ENCODE measurements at regions not wholly inside any gene's neighbourhood (a gene's known extent, or its start where the extent isn't known, plus 50 kb on each side); places are given as distances from the start of the nearest gene placed in this dataset.

GRCh38 chr9:90420211-90420610 lies 222.4 kb downstream of the DIRAS2 start:
- DNase-seq (ENCODE audit: extremely low read depth in 1 of 2, low read depth in 1 of 2) = no peak

- no peak for DNase-seq (ENCODE audit: extremely low read depth in 1 of 2, low read depth in 1 of 2)
Measured at GRCh38 chr9:90420768-90421513, 221.7 kb downstream of the DIRAS2 start.

DNA sequence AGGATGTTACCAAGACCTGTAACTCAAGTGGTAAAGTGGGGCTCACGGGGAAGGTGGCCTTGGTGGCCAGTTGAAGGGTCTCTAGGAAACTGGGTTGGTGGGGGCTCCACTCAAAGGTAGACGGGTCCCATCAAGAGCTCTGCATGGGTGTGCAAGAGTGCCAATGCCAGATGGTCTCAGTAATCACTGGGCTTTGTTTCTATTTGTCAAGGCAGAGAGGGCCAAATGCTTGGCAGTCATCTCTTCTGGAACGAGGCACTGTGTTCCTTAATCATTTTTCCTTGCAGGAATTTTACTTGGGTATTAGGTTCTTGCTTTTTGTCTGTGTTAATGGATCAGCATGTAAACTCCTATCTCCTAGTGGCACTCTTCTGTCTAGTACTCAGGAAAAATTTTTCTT lies 220.8 kb downstream of the DIRAS2 start:
- no peak for DNase-seq (ENCODE audit: extremely low read depth in 1 of 2, low read depth in 1 of 2)

DNA sequence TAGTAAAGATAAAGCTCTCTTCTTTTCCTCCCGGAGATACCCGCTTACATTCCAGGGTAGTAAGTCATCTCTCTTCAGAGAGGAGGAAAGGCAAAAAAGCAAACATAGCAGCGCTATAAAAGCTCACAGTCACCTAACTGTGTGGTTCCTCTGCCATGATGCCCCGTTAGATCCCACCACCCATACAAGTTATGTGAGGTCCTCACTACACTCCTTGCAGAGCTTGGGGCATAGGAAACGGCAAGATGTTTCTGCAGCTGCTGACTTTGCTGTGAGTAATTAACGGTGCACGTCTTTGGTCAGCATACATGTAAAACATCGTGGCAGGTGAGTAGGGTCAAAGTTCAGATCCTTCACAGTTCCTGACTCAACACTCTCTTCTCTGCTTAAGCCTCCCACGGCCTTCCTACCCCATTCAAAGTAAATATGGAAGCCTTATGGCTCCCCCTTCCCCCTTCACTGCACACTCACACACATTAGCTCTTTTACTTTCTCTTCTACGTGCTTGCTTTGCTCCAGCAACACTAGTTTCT lies 218.9 kb downstream of the DIRAS2 start:
- no peak for DNase-seq (ENCODE audit: extremely low read depth in 1 of 2, low read depth in 1 of 2)

DNA sequence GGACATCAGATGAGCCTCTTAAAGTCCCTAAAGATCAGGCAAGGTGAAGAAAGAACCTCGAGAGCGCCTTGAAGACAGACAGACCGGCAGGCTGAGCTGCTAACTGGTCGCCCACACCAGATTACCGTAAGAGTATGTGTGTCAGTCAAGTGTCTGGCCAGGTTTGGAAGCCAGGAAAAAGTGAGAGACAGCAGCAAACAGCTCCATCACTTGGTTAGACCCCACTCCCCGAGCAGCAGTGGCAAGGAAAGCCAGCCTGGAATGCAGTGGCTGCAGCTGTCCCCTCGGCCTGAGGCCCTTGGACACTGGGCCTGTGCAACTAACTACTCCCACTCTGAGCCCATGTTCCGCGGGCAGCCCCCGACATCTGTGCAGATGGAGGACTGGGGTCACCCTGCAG lies 214.1 kb downstream of the DIRAS2 start:
- no peak for DNase-seq (ENCODE audit: extremely low read depth in 1 of 2, low read depth in 1 of 2)

- DNase-seq (ENCODE audit: extremely low read depth in 1 of 2, low read depth in 1 of 2) = no peak
Measured at GRCh38 chr9:90432951-90433350, 209.7 kb downstream of the DIRAS2 start.

DNA sequence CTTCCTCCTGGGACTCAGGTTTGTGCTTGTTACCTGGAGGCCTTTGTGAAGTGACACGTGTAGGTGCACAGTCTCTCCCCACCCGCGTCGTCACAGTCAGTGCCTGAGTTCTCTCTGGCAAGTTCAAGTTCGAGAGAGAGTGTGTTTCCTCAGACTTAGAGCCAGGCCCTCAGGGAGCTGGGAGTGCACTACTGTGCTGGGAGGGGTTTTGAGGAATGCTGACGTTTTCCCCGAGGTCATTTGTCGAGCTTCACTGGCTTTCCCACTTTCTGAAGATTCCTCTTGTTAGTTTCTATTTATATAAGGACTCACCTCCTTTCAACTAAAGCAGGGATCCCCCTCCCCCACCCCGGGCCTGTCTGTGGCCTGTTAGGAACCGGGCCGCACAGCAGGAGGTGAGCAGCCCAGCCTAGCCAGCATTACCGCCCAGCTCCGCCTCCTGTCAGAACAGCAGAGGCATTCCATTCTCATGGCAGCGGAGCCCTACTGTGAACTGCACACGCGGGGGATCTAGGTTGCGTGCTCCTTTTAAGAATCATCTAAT lies 209.2 kb downstream of the DIRAS2 start:
- DNase-seq (ENCODE audit: extremely low read depth in 1 of 2, low read depth in 1 of 2) = no peak

DNA sequence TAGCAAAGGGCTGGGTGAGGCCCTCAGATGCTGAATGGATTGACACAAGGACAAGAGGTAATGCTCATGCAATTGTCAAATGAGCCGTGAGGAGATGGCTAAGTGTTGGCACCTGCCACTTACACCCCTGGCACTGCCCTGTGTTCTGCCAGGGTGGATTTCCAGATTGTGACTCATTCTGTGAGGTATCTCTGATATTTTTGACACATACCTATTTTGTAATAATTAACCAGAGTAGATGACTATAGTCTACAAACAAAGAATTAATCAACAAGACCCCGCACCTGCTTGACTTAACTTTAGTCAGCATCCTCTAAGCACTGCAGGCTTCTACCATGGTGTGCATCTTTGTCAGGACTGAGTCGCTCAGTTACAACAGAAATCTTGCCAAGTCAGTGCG lies 200.8 kb downstream of the DIRAS2 start:
- no peak for DNase-seq (ENCODE audit: extremely low read depth in 1 of 2, low read depth in 1 of 2)

DNA sequence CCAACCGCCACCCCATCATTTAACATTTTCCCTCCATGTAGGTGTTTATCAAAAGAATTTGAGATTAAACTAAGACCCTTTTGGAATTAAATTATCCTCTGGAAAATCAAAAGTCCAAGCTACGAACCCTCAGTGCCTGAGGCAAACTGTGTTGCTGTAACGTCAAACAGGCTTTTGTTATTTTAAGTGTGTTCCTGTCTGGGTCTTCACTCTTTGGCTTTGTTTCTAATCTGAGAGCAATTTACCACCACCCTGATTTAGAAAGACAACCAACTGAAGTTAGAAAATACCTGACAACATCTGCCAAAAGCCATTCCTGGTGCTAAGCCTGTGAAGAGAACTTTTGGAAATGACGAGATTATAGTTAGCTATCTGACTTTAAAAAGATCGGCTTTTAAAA lies 199.9 kb downstream of the DIRAS2 start:
- DNase-seq (ENCODE audit: extremely low read depth in 1 of 2, low read depth in 1 of 2) = no peak

DNA sequence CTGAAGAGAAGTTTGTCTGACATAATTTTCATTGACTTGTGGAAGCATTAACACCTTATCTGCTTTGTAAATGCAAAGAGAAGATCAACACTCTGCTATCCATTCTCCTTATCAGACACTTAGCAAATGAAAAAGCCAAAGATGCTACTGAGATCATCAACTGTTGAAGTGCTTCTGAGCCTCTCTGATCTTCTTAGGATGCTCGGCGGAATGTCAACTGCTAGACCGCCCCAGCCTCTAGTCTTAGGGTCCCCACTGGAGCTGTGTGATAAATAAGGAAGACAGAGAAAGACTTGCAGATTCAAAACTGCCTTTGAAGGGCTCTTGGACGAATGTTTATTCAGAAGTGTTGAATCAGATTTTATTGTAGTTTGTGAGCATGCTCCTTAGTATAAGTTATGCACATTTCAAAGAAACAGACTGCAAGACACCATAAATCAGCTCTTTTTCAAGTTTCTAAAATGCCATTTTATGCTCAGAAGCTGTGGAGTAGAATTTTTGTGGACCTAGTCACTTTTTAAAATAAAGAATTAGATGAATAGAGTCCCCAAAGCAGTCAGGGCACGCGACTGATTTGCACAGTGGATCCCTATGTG lies 197.9 kb downstream of the DIRAS2 start:
- DNase-seq (ENCODE audit: extremely low read depth in 1 of 2, low read depth in 1 of 2) = no peak

DNA sequence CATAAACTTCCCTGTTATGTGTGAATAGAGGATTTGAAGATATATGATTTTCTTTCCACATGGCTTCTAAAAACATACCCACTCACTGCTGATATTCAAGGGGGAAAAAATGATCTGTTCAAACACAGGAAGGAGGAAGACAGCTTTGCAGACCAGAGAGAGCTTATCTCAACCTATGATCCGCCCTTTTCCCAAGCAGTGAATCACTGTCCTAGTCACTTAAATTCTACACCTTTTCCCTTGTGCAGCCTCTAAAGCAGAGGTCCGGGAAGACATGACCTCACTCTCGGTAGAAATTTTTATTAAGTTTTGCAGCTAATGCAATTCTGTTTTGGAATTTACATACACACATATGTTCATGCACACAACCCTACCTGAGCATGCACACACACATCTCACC lies 197.2 kb downstream of the DIRAS2 start:
- no peak for DNase-seq (ENCODE audit: extremely low read depth in 1 of 2, low read depth in 1 of 2)

- no peak for DNase-seq (ENCODE audit: extremely low read depth in 1 of 2, low read depth in 1 of 2)
Measured at GRCh38 chr9:90446200-90446948, 196.2 kb downstream of the DIRAS2 start.

- DNase-seq (ENCODE audit: extremely low read depth in 1 of 2, low read depth in 1 of 2) = no peak
Measured at GRCh38 chr9:90447773-90448172, 194.9 kb downstream of the DIRAS2 start.

GRCh38 chr9:90449213-90449925 lies 193.3 kb downstream of the DIRAS2 start:
- DNase-seq (ENCODE audit: extremely low read depth in 1 of 2, low read depth in 1 of 2) = no peak

DNA sequence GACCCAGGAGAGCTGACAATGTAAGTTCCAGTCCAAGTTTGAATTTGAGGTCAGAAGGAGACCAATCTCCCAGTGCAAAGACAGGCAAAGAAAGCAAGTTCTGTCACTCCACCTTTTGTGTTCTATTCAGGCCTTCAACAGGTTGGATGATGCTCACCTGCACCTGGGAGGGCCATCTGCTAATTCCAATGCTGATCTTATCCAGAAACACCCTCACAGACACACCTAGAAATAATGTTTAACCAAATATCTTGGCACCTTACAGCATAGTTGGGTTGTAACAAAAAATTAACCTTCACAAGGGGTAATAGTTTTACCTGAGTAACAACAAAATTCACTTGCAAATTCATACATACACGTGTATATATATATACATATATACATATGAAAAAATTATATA lies 190.8 kb downstream of the DIRAS2 start:
- no peak for DNase-seq (ENCODE audit: extremely low read depth in 1 of 2, low read depth in 1 of 2)

- DNase-seq (ENCODE audit: extremely low read depth in 1 of 2, low read depth in 1 of 2) = no peak
Measured at GRCh38 chr9:90455316-90455715, 187.3 kb downstream of the DIRAS2 start.

DNA sequence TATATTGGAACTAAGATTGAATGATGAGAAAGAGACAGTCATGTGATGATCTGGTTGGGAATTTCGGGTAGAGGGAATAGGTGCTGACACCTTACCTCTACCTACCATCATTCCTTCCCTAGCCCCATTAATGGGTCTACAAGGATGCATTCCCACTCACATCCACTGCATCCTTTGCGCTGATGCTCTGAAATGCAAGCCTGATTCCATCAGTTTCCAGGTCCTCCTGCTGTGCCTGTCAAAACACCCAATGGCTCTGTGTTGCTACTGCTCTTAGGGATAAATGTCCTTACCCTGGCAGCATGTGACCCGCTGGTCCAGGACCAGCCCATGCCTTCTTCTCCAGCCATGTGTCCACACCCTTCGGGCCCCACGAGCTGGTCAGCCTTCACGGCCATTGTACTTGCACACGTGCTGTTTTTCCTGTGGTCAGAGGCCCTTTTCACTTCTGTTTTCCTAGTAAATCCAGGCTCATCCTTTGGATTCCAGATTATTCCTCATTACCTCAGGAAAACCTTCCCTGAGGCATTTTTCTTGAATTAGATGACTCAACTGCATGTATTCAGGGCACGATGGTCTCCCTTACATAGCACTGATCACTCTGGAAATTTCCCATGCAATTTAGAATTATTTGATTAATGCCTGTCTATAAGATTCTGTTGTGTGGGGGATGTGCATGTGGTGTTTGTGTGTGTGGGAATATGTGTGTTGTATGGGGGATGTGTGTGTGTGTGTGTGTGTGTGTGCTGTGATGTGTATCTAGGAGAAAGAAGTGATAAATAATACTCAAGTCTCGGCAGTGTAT lies 185.0 kb downstream of the DIRAS2 start:
- no peak for DNase-seq (ENCODE audit: extremely low read depth in 1 of 2, low read depth in 1 of 2)

DNA sequence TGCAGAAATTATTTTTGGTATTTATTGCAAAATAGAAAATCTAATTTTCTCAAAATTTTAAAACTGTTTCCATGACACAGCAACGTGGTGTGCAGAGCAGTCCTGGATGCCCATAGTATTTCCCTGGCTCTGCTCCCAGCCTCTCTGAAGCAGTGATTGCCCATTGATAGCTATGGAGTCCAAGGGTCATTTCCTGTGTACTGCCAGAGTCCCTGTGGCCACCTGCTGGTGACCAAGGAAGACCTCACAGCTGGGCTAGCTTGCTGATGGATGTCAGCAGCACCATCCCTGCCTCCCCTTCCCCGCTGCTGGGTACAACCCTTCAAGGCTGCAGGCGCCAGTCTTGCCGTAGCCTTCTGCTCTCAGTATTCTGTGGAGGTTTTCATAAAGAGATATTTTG lies 184.1 kb downstream of the DIRAS2 start:
- no peak for DNase-seq (ENCODE audit: extremely low read depth in 1 of 2, low read depth in 1 of 2)

GRCh38 chr9:90459321-90459720 lies 183.3 kb downstream of the DIRAS2 start:
- DNase-seq (ENCODE audit: extremely low read depth in 1 of 2, low read depth in 1 of 2) = no peak

DNA sequence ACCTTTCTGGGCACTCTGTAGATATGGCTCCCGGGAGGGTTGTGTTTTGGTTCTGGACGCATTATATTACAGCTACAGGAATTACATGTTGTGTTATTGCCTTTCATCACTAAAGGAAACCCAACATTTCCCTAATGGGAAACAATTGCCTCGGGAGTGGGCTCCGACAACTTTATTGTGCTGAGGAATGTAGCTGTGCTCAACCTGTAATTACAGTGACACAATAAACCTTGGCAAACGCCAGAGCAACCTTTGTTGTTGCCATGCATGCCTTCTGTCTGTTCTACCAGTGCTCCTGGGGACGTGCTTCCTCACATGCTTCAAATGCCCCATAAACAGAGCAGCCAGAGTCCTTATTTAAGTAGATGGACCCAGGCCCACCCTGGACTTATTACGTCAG lies 182.4 kb downstream of the DIRAS2 start:
- no peak for DNase-seq (ENCODE audit: extremely low read depth in 1 of 2, low read depth in 1 of 2)

Data from stimulated activated CD8-positive, alpha-beta memory T cell treated with anti-CD3 and anti-CD28 coated beads, Interleukin-7, amount 100 ng/mL, for 48 hours (primary cell).